Peyer's patch (tissue), 4 donors: ENCODE measurements at regions not wholly inside any gene's neighbourhood (a gene's known extent, or its start where the extent isn't known, plus 50 kb on each side); places are given as distances from the start of the nearest gene placed in this dataset.

Source experiments
- POLR2A ChIP-seq, 2 donors: fragments of 450-650 bp; IDR thresholded peaks; one replicate each; pipeline ENCODE4 v1.5.1; 2017; ENCODE audit warnings: antibody characterized with exemption in 2 of 2, mild to moderate bottlenecking in 2 of 2, moderate library complexity in 2 of 2
- TF ChIP-seq, protein P1 (sequence below), 6 experiments: fragments of 450-650 bp in 4 of 6; fragments of 200-600 bp in 2 of 6; sonication (generic) in 1 of 6; IDR thresholded peaks; one replicate each; pipeline ENCODE4 v1.5.1; 2017 to 2019; ENCODE audit warnings: antibody characterized with exemption in 6 of 6, mild to moderate bottlenecking in 3 of 6, moderate library complexity in 1 of 6

GRCh38 chr10:56551037-56551436 is 190.0 kb upstream of the ZWINT start:
- TF ChIP-seq, protein P1, sequence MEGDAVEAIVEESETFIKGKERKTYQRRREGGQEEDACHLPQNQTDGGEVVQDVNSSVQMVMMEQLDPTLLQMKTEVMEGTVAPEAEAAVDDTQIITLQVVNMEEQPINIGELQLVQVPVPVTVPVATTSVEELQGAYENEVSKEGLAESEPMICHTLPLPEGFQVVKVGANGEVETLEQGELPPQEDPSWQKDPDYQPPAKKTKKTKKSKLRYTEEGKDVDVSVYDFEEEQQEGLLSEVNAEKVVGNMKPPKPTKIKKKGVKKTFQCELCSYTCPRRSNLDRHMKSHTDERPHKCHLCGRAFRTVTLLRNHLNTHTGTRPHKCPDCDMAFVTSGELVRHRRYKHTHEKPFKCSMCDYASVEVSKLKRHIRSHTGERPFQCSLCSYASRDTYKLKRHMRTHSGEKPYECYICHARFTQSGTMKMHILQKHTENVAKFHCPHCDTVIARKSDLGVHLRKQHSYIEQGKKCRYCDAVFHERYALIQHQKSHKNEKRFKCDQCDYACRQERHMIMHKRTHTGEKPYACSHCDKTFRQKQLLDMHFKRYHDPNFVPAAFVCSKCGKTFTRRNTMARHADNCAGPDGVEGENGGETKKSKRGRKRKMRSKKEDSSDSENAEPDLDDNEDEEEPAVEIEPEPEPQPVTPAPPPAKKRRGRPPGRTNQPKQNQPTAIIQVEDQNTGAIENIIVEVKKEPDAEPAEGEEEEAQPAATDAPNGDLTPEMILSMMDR (IDR thresholded peaks at IDR 0.05), result no peak
- no peak for TF ChIP-seq POLR2A (IDR thresholded peaks at IDR 0.05)
